ENCODE measurements at regions not wholly inside any gene's neighbourhood (a gene's known extent, or its start where the extent isn't known, plus 50 kb on each side); places are given as distances from the start of the nearest gene placed in this dataset.

- DNase-seq (ENCODE audit: low read depth), result no peak
These were observed 188.2 kb downstream of the PLPP3 start for GRCh38 chr1:56390934-56391731.

DNA sequence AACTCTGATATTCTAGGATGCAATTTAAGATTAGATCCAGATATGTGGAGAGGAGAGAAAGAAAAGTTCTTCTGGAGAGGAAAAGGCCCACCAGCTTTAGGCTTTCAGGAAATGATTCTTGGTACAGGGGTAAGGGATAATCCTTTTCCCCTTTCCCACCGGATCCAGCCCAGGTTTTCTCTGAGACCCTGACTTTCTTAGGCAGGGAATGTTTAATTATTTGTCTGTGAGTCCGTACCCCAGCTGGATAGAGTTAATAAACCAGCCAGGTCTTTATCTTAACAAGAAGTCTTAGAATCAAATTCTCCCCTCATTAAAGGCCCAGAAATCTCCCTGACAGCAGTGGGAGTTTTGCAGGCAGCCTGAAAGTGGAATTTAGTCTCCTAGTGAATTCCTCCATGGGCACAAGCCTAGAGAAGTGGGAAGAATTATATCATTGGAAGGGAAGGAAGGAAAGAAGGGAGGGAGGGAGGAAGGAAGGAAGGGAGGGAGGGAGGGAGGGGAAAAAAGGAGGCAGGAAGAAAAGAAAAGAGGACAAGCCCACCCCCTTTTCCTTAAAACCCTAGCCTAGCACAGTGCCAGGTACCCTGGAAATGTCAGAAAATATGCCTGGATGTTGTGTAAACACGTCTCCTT is 189.0 kb downstream of the PLPP3 start:
- DNase-seq (ENCODE audit: low read depth), result no peak

- DNase-seq (ENCODE audit: low read depth), result no peak
These were observed 189.6 kb downstream of the PLPP3 start for GRCh38 chr1:56389813-56390212.

- DNase-seq (ENCODE audit: low read depth), result no peak
These were observed 192.2 kb downstream of the PLPP3 start for GRCh38 chr1:56387071-56387740.

DNA sequence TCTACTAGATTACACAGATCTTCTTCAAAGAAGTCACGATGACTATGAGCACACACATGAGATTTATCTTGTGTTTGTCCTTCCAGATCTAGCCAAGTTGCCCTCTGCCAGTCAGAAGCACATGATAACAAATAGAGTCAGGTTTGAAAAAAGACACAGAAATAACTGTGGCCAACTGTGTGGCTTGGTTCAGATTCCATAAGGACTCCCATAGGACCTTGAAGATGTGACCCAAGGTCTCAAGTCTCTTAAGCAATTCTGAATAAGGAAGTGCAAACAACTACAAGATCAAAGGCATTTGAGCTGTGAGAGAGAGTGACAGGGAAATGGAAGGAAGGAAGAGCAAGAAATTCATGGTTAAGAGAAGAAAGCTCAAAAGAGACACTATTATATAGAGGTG is 194.0 kb downstream of the PLPP3 start:
- DNase-seq (ENCODE audit: low read depth), result no peak

GRCh38 chr1:56382929-56383328 is 196.4 kb downstream of the PLPP3 start:
- no peak for DNase-seq (ENCODE audit: low read depth)

DNA sequence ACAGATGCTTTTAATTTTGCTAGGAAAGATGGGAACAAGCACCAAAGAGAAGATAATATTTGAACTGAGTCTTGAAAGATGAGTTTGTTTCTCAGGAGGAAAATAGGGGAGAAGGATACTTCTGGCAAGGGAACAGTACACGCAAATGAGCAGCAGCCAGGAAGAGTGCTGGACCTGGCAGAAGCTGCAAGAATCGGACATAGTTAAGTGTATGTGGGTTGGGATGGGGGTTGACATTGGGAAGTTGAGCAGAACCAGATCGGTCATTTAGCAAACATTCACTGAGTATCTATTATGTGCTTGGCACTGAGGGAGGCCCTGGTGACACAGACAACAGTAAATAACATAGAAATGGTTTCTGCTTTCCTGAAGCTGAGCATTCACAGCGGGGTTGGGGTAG is 198.8 kb downstream of the PLPP3 start:
- no peak for DNase-seq (ENCODE audit: low read depth)

DNA sequence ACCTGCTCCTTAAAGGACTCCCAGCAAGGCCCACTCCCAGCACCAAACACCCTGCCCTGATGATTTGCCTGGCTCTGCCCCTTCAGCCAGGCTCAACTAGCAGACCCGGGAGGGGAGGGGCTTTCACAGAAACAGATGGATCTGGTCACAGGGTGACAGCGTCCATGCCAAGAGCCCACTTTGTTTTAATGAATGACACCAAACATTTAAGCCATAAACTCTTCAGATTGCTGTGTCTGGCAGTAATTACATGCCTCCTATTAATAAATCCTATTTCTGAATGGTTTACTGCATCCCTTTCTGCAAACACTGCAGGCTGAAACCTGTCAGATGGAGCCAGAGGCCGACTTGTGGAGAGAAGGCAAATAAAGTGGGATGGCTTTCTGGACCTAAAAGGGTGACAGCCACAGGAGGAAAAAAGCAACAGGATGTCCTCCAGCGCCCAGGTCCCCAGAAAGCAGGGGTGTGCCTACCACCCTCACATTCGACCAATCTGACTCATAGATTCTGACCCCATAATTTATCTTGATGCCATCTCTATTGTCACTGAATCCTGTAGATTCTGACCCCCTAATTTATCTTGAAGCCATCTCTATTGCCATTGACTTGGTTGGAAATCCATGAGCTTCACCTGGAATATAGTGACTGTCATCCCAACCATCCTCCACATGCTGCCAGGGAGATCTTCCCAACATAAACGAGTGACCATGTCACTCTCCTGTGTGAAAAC is 200.9 kb downstream of the PLPP3 start:
- DNase-seq (ENCODE audit: low read depth), result no peak

GRCh38 chr1:56377431-56377830 is 201.9 kb downstream of the PLPP3 start:
- no peak for DNase-seq (ENCODE audit: low read depth)

- DNase-seq (ENCODE audit: low read depth), result no peak
These were observed 203.0 kb downstream of the PLPP3 start for GRCh38 chr1:56376188-56376984.

DNA sequence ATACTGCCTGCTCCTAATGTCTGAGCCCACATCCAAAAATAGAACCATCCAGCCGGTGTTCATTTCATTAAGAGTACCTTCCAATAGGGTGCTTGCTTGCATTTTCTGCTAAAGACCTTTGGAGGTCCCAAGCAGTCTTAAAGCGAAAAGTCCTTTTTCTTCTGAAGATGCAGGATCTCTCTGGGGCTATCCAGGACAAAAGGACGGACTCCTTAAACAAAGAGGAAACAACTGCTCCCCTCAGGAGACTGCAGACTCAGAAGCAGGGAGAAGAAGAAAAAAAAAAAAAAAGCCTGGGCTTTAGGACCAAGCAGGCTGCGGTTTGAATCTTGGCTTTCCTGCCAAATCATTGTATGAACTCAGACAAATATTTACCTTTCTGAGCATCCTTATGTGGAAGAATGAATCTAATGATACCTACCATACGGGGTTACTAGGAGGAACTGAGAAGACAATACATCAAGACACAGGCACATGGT is 204.0 kb downstream of the PLPP3 start:
- DNase-seq (ENCODE audit: low read depth), result no peak

DNA sequence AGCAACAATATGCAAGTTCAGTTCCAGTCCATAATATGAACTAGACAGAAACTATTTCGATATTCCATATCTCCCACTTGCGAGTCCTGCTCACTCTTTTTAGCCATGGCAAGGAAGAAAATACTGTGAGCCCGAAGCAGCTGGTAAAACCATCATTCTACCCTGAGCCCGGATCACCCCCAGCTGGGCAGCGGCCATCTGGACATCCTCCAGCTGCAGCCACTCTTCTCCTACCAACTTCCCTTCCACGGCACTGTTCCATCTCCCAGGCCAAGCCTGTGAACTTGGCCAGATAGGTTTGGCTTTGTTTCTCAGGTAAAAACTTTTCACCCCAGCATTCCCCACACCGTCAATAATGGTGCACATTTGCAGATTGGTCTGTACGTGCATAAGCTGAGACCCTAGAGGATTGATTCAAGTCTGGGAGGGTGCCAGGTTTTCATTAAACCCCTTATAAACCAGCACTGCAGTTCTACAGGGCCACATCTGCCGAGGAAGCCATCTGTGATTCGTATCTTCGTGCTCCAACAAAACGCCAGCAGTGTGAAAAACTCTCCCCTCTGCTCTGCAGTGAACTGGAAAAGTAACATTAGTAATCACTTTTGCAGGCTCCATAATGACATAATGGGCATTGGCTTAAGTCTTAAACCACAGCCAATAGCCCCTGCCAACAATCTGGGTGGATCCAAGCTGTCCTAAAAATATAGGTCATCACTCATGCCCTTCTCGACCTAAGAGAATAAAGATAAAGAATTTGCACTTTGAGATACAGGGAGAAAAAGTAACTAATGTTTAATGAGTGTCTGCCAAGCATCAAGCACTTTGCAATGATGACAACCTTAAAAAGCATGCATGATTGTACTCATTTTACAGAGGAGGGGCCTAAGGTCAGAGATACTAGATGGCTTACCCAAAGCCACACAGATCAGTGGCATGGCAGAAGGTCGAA is 205.1 kb downstream of the PLPP3 start:
- DNase-seq (ENCODE audit: low read depth), result no peak

DNA sequence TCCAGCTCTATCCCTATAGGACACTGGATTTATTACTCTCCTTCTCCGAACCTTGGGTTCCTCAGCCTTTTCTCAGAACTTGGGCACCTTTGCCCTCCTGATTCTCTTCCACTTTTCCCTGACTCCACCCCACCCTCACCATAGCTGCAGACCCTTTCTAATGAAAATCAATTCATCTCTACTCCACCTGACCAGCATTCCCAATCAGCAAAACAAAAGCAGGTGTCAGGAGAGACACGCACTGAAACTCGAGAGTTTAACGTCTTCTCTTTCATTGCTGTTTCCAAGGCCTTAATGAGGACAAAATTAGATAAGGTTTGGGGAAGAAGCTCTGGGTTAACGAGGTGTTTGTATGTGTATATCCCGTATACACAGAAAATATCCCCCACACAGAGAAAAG is 208.8 kb downstream of the PLPP3 start:
- no peak for DNase-seq (ENCODE audit: low read depth)

DNA sequence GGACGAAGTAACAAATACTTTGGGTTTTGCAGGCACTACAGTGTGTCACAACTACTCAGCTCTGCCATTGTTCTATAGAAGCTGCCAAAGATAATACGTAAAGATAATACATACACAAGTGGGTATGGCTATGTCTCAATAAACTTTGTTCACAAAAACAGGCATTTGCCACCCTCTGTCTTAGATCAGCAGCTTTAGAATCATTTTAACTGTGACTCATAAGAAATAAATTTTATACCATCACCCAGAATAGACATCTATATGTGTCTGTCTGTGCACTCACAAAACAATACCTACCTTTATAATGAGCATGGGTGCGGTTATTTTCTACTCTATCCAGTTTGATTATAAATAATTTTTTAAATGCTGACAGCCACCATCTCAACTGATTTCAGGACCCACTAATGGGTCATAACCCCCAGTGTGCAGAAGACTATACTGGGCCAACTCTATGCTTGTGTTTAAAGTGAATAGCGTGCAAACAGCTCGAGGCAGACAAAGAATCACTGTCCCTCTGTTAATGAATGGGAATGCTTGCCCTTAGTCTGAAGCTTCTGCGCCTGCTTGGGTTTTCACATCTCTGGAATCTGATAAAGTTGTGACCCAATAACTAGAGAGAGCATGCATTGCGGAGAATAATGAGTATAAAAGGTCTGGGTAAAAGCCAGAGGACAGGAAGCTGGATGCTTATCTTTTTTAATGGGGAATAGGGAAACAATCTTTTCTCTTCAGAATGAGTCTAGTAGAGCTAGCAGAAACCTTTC is 216.2 kb downstream of the PLPP3 start:
- no peak for DNase-seq (ENCODE audit: low read depth)

DNA sequence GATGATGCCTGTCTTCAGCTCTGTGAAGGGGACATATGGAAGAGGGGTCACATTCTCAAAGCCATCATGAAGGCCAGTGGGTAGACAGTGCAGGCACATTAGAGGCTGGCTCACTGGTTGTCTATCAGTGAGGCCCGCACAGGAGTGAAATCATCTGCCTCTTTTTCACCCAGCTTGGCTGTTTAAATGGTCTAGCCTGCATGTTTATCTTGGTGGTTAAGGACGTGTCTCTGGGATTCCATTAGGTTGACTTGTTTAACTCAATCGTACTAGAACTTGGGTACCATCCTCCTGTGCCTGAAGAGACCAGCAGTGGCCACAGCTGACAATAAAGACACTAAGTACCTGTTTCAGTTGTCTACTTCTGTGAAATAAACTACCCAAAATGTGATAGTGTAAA is 219.3 kb downstream of the PLPP3 start:
- peak; percentile 11 for DNase-seq (ENCODE audit: low read depth)

DNA sequence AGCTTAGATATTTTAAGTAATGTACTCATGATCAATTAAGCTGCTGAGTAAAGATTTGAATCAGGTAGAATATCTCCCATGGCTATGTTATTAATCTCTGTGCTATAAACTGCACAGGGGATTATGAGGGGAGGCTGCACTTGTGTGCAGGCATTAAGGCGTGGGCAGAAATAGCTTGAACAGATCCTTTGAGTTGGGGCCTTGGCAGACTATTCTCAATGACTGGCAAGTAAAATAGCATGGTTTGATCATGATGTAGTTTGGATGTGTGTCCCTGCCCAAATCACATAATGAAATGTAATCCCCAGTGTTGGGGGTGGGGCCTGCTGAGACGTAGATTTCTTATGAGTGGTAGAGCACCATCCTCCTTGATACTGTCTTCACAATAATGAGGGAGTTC is 220.3 kb downstream of the PLPP3 start:
- no peak for DNase-seq (ENCODE audit: low read depth)

DNA sequence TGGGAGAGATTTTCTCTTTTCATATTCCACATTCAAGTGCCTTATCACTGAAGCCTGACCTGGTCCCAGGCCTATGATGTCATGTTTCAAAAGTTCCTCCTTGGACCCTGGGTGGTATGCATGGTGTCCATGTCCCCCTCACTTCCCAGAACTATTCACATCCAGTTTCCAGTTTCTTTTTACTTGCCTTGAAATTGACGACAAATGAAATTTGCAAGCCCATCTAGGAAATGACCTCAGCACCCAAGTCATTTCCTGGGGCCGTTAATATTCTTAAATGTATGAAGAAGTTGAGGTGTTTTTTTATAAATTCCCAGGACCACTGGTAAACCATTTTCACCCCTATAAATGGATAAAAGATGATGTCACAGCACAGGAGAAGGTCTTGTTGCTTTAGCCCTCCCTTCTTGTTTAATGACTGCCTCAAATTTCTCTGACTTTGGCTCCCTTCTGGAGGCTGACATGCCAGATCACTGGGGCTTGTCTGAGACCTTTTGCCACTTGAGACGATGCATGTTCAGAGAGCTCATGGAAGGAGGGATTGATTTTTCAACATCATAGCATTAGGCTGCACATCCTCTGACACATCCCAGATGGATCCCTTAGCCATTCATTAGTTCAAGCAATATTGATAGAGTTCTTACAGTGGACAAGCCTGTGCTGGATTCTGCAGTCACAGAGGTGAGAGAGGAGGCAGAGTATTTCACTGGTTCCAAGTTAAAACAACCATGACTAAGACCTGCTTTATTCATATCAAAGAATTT is 221.3 kb downstream of the PLPP3 start:
- no peak for DNase-seq (ENCODE audit: low read depth)

- DNase-seq (ENCODE audit: low read depth), result no peak
These were observed 222.9 kb downstream of the PLPP3 start for GRCh38 chr1:56356376-56356990.

Data from non-pigmented ciliary epithelial cell (primary cell).